GM18951 (cell line): ENCODE measurements at regions not wholly inside any gene's neighbourhood (a gene's known extent, or its start where the extent isn't known, plus 50 kb on each side); places are given as distances from the start of the nearest gene placed in this dataset.
"Not testable (repeated sequence)": the region's sequence is repeated elsewhere in the genome, so short reads cannot be mapped to it uniquely, and the experiment has no call there.

Experiments used
- POLR2A ChIP-seq: IDR thresholded peaks from 4 replicates; pipeline ENCODE4 v1.6.1; 2011; ENCODE audit warnings: mild to moderate bottlenecking; ENCODE audit not compliant: insufficient read length, insufficient read depth; ENCODE audit errors: extremely low read depth
- in situ Hi-C: fragments of 300-500 bp; cut with MboI; formaldehyde crosslinking; loops from one replicate; pipeline ENCODE4 v1.12.0; 2022; ENCODE audit warnings: low sequenced_read_pairs, mixed read lengths, inconsistent platforms; ENCODE audit not compliant: unreplicated experiment

GRCh38 chr3:18195836-18196235, 229.3 kb downstream of the SATB1 start:
- in situ Hi-C loops, result no loop called here
- TF ChIP-seq POLR2A, result no peak

- no peak for TF ChIP-seq POLR2A
- in situ Hi-C loops, result no loop called here
Measured at GRCh38 chr3:18194431-18194830, 230.7 kb downstream of the SATB1 start.

- in situ Hi-C loops, result no loop called here
- TF ChIP-seq POLR2A, result no peak
Measured at GRCh38 chr3:18190646-18191045, 234.5 kb downstream of the SATB1 start.

- in situ Hi-C loops, result no loop called here
- no peak for TF ChIP-seq POLR2A
Measured at GRCh38 chr3:18189282-18190050, 235.7 kb downstream of the SATB1 start.

GRCh38 chr3:18188491-18188890, 236.6 kb downstream of the SATB1 start:
- in situ Hi-C loops, result no loop called here
- TF ChIP-seq POLR2A, result no peak

- in situ Hi-C loops, result no loop called here
- TF ChIP-seq POLR2A, result no peak
Measured at GRCh38 chr3:18185624-18186023, 239.5 kb downstream of the SATB1 start.

- in situ Hi-C loops, result not testable (repeated sequence)
Measured at GRCh38 chr3:18182923-18183322, 242.2 kb downstream of the SATB1 start.

GRCh38 chr3:18179521-18179920, 245.6 kb downstream of the SATB1 start:
- in situ Hi-C loops, result no loop called here
- no peak for TF ChIP-seq POLR2A

- in situ Hi-C loops, result no loop called here
- TF ChIP-seq POLR2A, result no peak
Measured at GRCh38 chr3:18177271-18177670, 247.9 kb downstream of the SATB1 start.

GRCh38 chr3:18173891-18174290, 251.2 kb downstream of the SATB1 start:
- in situ Hi-C loops, result not testable (repeated sequence)

GRCh38 chr3:18159681-18160080, 265.5 kb downstream of the SATB1 start:
- in situ Hi-C loops, result no loop called here
- TF ChIP-seq POLR2A, result no peak

GRCh38 chr3:18153571-18154173, 271.5 kb downstream of the SATB1 start:
- no peak for TF ChIP-seq POLR2A
- in situ Hi-C loops, result no loop called here

- TF ChIP-seq POLR2A, result no peak
- in situ Hi-C loops, result no loop called here
Measured at GRCh38 chr3:18151199-18151598, 273.9 kb downstream of the SATB1 start.

- in situ Hi-C loops, result no loop called here
Measured at GRCh38 chr3:18149935-18150334, 275.2 kb downstream of the SATB1 start.

GRCh38 chr3:18149386-18149785, 275.8 kb downstream of the SATB1 start:
- TF ChIP-seq POLR2A, result no peak
- in situ Hi-C loops, result no loop called here

More at GRCh38 chr3:18149935-18150334, 275.2 kb downstream of the SATB1 start:
- no peak for TF ChIP-seq POLR2A

GRCh38 chr3:18144571-18144970, 280.6 kb downstream of the SATB1 start:
- no peak for TF ChIP-seq POLR2A
- in situ Hi-C loops, result no loop called here
